IPS-NIHi7 (cell line): ENCODE measurements at regions not wholly inside any gene's neighbourhood (a gene's known extent, or its start where the extent isn't known, plus 50 kb on each side); places are given as distances from the start of the nearest gene placed in this dataset.
A peak's percentile ranks its signal among the peaks of the same experiment; 100 is the strongest.

Experiments
- DNase-seq: peaks from one replicate; pipeline ENCODE4 v3.0.0; 2012; ENCODE audit warnings: mixed read lengths; ENCODE audit errors: extremely low spot score

DNA sequence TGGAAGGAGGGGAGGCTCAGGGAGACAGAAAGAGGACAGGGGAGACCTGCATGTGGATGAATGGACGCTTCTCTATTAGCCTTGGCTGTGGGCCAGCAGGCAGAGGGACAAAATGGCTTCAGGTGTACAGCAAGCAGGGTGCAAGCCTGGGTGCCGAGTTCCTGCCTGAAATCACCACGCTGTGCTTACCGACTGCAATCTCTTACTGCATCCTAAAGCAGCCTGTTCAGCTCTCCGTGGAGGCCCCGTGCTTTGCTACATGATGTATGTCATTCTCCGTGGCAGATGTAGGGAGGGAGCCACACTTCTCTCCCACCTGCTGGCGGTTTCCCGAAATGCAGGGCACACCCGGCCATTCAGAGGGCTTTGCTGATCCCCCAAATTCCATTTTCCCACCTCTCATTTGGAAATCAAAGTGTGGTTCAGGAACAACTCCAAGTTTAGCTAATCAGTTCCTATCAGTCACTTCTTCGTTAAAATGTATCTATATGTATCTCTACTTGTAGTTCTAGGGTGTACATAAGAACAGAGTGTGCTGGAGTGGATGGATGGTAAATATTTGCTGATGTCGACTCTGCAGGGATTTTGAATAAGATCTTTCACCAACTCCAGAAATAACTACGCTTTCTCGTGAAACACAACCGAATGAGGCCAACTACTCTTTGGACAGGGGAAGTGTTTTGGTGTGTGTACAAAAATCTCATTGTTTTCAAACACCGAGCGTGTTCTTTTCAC lies 122.3 kb upstream of the BACE2 start:
- peak; percentile 58 for DNase-seq

DNA sequence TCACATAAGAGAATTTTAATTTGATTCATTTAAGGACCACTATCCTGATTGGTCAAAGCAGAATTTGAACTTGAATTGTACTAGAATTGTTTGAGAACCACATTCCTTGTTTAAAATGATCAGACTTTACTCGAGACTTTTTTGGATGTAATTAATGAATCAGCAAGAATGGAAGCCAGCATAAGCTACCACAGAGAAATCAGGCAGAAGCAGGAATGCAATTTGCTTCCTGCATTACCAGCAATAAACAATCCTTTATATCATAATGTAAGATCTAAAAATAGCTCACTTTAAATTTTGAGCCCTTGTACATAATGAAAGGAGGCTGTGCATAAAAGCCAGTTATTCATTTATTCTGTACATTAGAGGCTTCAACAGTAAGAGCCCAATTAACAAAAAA lies 119.8 kb upstream of the BACE2 start:
- no peak for DNase-seq

DNA sequence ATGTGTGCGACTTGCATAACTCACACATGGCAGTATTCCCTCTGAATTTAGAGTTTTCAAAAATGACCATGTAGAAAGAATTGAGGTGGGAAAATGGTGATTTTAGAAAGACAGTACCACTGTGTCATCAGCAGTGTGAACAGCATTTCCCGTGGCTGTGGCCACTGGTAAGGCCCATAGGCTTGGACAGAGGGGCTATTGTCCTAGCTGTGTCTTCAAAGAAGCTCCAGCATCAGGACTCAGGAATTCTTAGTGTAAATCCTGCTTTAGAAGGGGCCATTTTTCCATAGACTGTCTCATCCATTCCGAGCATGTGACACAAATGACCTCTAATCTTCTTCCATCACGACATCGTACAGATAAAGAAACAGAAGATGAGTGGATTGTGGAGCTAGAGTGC lies 119.3 kb upstream of the BACE2 start:
- no peak for DNase-seq

DNA sequence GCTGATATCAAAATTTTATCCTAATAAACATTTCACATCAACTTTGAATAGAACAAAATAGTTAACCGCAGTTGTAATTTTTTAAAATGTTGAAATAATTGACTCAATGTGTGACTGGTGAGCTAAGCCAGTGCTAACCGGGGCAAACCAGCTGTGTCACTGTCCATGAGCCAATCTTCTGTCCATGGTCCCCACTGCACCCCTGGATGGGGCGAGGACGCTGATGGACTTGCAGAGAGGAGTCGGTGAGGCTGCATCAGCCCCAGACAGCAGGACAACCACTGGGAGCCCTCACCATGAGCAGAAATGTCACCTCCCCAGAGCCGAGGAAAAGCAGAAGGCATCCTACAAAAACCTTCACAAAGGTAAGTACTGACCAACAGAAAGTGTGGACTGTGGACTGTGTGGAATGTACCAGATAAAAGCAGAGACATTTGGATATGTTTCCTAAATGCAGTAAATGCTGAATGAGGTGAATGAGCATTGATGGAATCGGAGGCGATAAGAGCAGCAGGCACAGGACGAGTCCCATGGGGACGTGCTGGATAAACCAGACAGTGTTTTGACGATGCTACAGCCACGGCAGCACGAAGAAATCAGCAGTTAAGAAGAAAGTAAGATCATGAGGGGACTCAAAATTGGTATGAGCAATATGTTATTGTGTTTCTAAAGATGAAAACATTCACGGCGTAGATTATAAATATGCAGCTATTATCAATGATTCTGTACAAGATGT lies 115.0 kb upstream of the BACE2 start:
- DNase-seq = no peak

DNA sequence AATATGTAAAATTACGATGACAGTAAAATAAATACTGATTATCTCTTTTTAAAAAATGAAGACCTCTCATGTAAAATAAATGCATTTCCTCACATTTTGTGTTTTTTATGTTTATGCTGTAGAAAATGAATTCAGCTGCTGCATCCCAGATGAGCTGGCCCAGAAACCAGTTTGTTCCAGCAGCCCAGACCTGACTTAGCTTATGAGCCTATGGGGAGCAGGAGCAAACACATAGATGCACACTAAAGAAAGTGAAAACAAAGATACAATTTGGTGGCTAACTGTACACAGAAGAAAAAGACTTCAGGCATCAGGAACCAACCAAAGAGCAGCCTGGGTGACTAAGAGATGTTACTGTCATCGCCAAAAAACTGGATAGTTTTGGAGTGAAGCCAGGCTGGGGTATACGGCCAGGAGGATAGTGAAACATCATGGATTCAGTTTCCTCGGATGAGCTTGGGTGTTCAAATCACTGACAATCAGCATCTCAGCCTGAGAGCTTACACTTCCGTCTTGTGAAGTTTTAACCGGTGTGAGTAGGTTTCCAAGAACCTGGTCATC lies 113.9 kb upstream of the BACE2 start:
- DNase-seq = no peak

DNA sequence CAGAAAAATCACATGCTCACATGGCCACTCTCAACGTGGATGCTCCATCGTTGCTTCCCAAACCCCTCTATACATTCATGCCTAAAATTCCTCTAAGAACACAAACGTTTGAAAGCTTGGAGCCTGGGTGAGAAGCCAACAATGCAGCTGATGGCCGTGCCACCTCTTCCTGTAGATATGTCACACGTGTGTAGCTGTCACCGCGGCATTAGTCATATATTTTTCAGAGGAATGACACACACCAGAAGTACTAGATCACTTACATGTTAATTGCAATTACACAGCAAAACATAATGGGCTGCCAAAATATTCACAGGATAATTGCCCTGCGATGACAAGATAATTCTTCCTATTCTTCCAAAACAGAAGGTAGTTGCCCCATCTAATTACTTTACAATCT lies 112.7 kb upstream of the BACE2 start:
- no peak for DNase-seq

DNA sequence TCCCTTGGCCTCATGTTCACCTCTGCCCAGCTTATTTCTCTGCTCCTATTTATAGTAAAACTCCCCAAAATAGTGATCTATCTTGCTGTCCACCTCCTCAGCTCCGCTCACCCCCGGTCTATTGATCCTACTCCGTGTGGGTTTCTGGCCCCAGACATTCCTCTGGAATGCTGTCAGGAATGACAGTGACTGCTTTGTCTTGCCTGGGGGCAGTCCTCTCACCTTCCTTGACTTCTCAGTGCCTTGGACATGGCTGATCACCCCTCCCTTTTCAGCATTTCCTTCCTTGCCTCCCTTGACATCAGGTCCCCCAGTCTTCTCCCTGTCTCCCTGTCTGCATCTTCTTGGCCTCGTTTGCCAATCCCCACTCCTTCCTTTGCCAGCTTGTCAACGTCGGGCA lies 108.1 kb upstream of the BACE2 start:
- DNase-seq = no peak

DNA sequence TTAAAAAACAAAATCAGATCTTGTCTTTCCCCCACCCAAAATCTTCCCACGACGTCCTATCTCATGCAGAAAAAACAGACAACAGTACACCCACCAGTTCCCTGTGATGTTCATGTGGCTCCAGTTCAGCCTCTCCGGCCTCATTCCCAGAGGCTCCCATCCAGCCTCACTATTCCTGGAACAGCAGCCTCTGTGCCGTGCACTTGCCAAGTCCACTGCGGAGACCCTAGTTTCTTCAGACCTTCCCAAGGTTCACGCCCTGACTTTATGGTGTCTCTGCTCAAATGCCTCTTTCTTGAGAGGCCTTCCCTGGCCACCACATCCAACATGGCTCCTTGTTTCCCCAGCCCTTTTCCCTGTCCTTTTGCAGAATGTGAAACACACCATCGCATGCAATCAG lies 106.3 kb upstream of the BACE2 start:
- DNase-seq = no peak

DNA sequence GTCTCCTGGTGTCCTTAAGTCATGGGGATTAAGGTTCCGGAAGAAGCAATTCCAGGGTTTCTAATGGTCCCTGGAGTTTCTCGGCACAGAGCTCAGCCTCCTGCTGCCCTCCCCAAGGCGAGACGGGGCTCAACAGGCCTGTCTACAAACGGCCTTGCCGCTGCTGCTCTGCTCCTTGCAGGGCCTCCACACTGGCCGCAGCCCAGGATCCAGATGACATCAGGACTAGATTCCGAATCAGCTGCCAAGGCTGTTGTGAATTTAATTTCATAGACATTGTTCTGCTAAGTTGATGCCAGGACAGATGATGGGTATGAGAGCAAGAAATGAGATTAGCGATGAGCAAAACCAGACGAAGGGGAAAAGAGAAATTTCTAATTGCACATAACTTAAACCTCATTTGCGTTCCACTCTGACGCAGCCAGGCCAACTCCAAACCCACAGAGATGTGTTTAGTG lies 103.6 kb upstream of the BACE2 start:
- no peak for DNase-seq

DNA sequence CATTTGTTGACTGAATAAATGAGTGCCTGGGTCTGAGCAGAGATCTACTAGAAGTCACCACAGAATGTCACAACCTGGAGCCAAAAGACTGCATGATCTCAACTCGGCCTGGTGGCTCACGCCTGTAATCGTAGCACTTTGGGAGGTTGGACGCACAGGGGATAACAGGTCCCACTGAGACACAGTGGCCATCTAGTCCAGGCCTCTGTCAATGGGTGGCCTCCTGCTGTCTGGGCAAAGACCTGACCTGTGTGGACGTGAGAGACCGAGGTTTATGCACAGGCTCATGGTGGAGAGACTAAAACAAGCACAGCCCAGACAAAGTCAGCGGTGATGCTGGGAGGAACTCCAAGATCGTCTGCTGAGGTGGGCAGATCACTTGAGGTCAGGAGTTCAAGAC lies 103.0 kb upstream of the BACE2 start:
- DNase-seq = no peak

DNA sequence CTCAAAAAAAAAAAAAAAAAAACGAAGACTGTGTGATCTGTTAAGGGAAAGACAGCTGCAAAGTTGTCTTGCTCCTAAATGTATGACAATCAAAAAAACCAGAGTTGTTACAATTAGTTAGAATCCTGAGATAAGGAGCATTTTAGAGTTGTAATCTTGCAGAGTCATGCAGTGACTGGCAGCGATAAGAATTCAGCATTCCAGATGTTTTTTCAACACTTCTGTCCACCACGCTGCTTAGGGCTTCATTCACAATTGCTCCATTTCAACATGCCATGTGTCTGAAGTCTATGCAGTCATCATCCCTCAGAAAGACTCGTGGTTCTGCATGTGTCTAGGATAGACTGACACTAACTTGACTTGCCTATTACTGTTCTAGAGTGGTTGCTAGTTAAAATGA lies 102.4 kb upstream of the BACE2 start:
- DNase-seq = no peak

DNA sequence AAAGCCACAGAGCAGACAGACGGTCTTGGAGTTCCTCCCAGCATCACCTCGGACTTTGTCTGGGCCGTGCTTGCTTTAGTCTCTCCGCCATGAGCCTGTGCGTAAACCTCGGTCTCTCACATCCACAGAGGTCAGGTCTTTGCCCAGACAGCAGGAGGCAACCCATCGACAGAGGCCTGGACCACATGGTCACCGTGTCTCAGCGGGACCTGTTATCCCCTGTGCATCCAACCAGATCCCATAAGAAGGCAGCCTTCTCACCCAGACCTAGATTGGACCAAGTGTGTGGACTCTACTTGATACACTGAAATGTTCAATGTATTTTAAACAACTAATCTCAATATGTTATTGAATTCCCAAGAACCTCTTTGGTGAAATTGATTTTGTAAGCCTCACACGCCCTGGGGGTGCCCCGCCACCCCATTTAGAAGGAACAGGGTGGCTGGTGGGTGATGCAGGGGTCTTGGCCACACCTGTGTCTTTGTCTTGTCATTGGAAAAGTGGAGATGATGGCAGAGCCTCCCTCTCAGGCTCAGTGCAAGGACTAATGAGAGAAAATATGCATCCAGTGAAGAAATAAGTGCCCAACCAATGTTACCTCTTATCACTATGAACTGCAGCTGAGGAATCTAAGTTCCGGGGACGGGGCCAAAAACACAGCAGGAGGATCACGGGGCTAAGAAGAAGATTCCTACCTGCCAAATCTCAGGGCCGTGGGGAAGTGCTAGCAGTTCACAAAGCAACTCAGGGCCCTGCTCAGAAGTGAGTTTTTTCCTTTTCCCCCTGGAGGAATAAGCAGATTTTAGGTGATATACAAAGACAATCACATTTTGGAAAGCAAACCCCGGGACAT lies 101.6 kb upstream of the BACE2 start:
- no peak for DNase-seq

DNA sequence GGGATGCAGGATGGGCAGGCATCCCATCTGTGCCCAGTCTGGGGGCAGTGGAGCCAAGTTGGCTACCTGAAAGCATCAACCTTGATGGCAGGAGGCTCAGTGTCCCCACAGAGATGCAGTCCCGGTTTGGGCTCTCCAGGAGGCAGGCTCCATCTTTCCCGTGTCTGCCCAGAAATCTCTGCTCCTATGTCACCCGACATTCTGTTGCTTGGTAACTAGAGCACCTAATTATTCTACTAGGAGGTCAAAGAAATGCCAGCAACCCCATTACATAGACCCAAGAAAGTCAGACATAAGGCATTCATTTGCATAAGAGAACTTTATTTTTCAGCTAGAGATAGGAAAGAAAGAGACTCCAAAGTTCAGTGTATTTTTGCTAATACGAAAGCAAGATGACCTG lies 100.3 kb upstream of the BACE2 start:
- no peak for DNase-seq

DNA sequence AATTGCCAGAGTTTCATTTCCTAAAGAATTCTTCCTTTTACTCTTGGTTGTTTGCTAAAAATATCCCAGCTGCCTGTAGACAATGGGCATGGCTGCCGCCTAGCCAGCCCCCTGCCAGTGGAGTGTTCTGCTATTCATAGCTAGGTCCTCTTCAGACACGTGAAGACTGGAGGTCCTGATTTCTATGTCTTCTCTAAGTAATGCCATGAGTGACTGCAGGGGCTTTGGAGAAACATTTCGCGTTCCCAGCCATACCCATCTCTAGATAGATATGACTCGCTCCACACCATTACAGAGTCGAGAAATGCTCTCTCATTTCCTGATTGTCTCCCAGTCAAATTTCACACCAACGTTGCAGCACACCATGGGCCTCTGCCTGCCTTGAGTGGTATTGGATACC lies 99.5 kb upstream of the BACE2 start:
- no peak for DNase-seq

DNA sequence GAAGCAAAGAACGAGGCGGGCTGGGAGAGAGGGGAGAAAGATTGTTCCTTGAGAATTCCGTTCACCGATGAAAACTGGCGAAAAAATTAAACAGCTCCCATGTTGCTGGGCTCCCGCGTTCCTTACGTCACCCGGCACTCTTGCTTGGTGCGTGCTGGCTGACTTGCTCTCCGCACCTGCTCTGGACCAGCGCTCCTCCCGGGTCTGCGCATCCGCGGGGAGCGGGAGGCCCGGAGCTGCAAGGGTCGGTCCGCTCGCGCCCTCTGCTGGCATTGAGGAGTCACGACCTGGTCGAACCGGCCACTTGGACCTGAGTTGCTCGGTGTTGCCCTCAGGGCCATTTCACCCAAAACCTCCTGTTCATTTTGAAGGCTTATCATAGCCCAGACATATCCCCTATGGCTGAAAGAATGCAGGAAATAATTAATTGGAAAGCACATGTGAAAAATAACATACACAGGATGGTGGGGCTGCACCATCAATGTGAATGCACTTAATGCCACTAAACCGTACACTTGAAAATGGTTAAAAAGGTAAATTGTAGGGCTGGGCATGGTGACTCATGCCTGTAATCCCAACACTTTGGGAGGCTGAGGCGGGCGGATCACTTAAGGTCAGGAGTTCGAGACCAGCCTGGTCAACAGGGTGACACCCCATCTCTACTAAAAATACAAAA lies 98.9 kb upstream of the BACE2 start:
- peak; percentile 91 for DNase-seq

DNA sequence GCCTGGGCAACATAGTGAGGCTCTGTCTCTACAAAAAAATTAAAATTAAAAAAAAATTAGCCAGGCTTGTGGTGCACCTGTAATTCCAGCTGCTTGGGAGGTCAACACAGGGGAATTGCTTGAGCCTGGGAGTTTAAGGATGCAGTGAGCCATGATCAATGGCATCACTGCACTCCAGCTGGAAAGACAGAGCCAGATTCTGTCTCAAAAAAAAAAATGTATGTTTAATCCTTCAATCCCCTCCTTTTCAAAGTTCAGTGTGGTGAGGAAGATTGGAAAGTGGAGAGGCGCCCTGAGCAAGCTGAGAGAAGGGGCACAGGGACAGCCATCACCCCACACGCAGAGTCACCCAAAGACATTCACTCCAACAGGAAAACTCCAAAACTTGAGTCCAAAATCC lies 97.7 kb upstream of the BACE2 start:
- no peak for DNase-seq

DNA sequence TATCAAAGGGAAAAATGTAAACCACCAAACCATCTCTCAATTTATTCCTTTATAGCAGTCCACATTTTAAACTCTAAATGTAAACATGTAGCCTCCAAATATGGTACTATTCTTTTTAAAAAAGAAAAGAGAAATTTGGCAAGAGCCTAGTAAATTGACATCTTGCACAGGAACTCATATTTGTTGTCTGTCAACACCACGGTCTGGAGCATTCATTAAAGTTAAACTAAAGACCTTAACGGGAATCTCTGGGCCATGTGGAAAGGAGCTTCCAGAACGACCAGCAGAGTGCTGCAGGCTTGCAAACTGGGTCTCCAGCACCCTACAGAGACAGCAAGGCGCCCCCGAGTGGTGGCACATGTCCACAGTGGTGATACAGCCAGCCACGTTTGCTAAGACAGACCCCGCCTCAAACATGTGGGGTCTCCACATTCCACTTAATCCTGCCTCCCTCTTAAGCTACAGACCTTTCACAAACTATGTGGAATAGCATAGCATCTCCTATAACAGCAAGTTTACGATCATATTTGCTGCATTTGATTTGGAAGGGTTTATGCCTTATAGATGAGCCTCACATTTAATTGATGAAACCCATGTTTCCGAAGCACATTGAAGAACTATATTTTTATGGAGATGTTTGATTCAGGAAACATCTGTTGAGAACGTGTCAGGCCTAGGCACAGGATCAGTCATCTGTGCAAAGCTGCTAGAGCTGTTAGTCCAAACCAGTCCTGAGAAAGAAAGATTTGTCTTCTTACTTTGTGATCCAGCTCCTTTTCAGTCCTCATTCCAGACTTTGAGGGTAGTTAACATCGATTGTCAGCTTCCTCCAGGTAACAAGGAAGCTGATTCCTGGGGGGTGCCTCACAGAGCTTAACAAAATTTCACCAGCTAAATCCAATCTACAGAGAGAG lies 96.4 kb upstream of the BACE2 start:
- DNase-seq = peak; percentile 57

DNA sequence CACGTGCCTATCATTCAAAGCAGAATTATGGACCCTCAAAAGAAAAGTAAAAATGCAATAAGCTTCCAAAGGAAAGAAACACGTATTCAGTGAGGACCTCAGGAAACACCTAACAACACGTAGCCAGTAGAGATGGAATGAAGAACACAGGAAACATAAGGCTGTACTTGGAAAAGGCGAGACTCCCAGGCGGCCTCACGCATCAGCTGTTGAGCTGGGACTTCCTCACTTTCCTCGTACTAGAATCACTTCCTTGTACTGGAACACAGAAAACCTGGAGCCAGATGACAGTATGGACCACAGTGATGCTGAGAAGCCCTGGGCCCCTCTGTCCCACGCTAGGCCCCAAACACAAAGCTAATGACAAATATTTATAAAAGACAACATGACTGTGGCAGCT lies 94.4 kb upstream of the BACE2 start:
- DNase-seq = no peak

DNA sequence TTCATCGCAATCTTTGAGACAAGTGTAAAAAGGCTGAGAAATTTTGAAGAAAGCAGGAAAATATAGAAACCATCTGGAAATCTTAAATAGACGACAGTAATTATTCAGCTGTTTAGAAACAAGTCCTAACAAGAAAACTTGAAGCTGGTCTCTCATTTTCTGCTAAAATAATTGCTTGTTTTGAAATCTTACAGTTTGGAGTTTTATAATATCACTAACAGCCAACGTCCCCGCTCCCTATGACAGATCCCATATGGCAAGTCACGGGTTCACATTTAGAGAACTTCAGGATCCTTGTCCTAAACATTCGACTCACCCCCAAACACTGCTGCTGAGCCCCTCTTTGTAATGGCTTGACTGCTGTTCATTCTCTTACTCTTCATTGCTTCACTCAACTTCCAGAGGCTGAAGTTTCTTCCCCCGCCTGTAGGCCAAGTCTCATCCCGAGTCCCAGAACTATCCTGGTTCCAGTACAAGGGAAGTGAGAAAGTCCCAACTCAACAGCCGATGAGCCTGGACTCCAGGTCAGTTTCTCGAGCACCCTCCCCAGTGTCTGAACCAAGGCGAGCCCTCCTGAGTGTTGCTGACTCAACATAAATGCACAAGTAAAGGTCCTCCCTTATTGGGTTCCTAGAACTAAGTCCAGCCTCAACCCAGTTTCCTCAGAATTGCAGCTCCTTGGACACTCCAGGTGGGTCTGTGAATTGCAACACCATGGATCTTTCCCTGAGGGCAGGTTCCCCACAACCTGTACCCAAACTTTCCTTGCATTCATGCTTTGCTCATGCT lies 93.4 kb upstream of the BACE2 start:
- DNase-seq = no peak

DNA sequence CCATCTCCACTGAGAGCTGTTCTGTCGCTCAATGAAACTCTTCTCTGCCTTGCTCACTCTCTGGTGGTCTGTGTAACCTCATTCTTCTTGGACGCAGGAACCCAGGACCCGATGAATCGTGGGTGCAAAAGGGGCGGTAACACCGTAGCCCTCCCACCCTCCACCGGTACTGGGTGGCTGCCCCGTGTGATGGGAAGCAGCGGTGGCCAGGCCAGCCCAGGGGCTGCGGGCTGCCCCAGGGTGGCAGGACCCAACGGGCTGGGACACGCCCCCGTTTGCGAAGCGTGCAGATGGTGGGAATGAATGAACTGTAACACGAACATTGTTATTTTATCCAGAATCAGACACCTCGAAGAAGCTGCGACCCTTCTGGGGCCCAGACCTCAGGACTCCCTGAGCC lies 92.3 kb upstream of the BACE2 start:
- DNase-seq = no peak
